Transverse colon (tissue), 4 donors: ENCODE measurements at regions not wholly inside any gene's neighbourhood (a gene's known extent, or its start where the extent isn't known, plus 50 kb on each side); places are given as distances from the start of the nearest gene placed in this dataset.
"Not testable (repeated sequence)": the region's sequence is repeated elsewhere in the genome, so short reads cannot be mapped to it uniquely, and the experiment has no call there.

Experiments used
- DNase-seq: peaks from one replicate; pipeline ENCODE4 v3.0.0-alpha.2; 2019
- H3K27ac ChIP-seq, 4 donors: fragments of 200-600 bp; sonication (generic); 2 replicates each; pipeline ENCODE4 v1.5.1; 2016 to 2018; ENCODE audit warnings: inconsistent platforms in 4 of 4
- H3K27me3 ChIP-seq: fragments of 200-600 bp; sonication (generic); 2 replicates; pipeline ENCODE4 v1.5.1; 2017; ENCODE audit warnings: inconsistent platforms
- H3K36me3 ChIP-seq, 4 donors: fragments of 200-600 bp; sonication (generic); 2 replicates each; pipeline ENCODE4 v1.5.1; 2017 to 2019; ENCODE audit warnings: inconsistent platforms in 4 of 4
- H3K4me1 ChIP-seq, 4 donors: fragments of 200-600 bp; sonication (generic); 2 replicates each; pipeline ENCODE4 v1.5.1; 2017 to 2020; ENCODE audit warnings: inconsistent platforms in 4 of 4
- H3K4me3 ChIP-seq, 4 donors: fragments of 200-600 bp; sonication (generic); 1 replicate in 1 of 4; 2 replicates in 3 of 4; pipeline versions ENCODE4 v1.5.1 to v1.6.1; 2017 to 2019; ENCODE audit warnings: inconsistent platforms in 4 of 4
- H3K9me3 ChIP-seq, 2 donors: fragments of 200-600 bp; sonication (generic); 2 replicates each; pipeline ENCODE4 v1.5.1; 2017 to 2019; ENCODE audit warnings: inconsistent platforms in 2 of 2
- EP300 ChIP-seq: sonication (generic); formaldehyde crosslinking; IDR thresholded peaks from one replicate; pipeline ENCODE4 v1.6.1; 2017; ENCODE audit warnings: antibody characterized with exemption, low read depth
- POLR2A ChIP-seq: fragments of 450-650 bp; IDR thresholded peaks from one replicate; pipeline ENCODE4 v1.6.1; 2016; ENCODE audit warnings: antibody characterized with exemption, mild to moderate bottlenecking, moderate library complexity
- POLR2AphosphoS5 ChIP-seq, 3 donors: sonication (generic); formaldehyde crosslinking; IDR thresholded peaks; one replicate each; pipeline ENCODE4 v1.6.1; 2016; ENCODE audit warnings: antibody characterized with exemption in 3 of 3
- WGBS, 2 donors: methylation state at CpG; one replicate each; pipeline ENCODE4 v1.1.5; 2018; ENCODE audit warnings: low coverage in 1 of 2; 5-methylcytosine and 5-hydroxymethylcytosine counted together
- in situ Hi-C, 4 donors: fragments of 200-750 bp; cut with MboI; loops; one replicate each; pipeline versions ENCODE4 v1.15.0 to v1.15.1; 2017; ENCODE audit warnings: low sequenced_read_pairs in 3 of 4, low pct_ligation_motif_present in 1 of 4, low pct_unique_long_range_greater_than_20kb in 1 of 4
- intact Hi-C: fragments of 100-400 bp; cut with DNase I; formaldehyde crosslinking; loops from one replicate; pipeline ENCODE4 v1.15.1; 2023; ENCODE audit warnings: low total_unique reads
- TF ChIP-seq, protein P1 (sequence below), 5 experiments: fragments of 200-600 bp in 3 of 5; fragments of 450-650 bp in 2 of 5; sonication (generic) in 3 of 5; IDR thresholded peaks; 1 replicate in 2 of 5; 2 replicates in 3 of 5; pipeline ENCODE4 v1.5.1; 2016 to 2017; ENCODE audit warnings: antibody characterized with exemption in 5 of 5, inconsistent platforms in 3 of 5, mild to moderate bottlenecking in 2 of 5, moderate library complexity in 1 of 5

DNA sequence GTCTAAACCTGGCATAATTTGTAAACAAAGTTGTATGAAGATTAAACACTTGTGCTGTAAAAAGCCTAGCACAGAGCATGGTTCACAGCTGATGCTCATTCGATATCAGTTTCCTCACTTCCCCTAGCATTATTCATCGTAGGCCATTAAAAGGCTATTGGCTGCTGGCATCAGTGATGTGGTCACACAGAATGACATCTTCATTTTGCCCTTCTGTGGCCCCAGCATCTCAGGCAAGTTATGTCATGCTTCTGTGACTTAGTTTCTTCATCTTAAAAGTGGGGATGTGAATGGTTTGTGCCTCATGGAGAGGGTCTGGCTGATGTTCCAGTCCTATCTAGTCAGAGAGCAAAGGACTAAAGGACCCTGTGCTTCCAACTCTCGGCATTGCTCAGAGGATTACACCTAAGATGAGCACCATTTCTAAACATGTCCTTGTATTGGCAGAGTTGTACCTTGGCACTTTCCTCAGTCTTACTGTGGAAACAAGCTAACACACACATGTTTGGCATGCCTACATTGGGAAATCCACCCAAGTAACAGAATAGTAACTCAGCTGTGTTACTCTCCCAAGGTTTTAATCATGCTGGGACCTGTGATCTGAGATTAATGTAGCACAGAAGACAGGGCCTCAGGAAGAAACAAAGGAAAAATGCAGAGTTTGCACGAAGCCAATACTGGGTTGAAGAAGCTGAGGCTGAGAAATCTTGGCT is 83.5 kb upstream of the OR9Q1 start:
- DNase-seq: no peak
- Histone ChIP-seq H3K9me3 (no peaks in the 10 kb centered on the region), H3K36me3 (no peaks in the 10 kb centered on the region), H3K27me3 (no peaks in the 10 kb centered on the region), H3K4me1 (no peaks in the 10 kb centered on the region), H3K27ac (no peak overlapping the region), H3K4me3 (no peak overlapping the region)
- TF ChIP-seq POLR2A: no peak
- no peak for TF ChIP-seq POLR2AphosphoS5 (IDR thresholded peaks at IDR 0.05)
- TF ChIP-seq EP300: no peak
- TF ChIP-seq, protein P1, sequence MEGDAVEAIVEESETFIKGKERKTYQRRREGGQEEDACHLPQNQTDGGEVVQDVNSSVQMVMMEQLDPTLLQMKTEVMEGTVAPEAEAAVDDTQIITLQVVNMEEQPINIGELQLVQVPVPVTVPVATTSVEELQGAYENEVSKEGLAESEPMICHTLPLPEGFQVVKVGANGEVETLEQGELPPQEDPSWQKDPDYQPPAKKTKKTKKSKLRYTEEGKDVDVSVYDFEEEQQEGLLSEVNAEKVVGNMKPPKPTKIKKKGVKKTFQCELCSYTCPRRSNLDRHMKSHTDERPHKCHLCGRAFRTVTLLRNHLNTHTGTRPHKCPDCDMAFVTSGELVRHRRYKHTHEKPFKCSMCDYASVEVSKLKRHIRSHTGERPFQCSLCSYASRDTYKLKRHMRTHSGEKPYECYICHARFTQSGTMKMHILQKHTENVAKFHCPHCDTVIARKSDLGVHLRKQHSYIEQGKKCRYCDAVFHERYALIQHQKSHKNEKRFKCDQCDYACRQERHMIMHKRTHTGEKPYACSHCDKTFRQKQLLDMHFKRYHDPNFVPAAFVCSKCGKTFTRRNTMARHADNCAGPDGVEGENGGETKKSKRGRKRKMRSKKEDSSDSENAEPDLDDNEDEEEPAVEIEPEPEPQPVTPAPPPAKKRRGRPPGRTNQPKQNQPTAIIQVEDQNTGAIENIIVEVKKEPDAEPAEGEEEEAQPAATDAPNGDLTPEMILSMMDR (IDR thresholded peaks at IDR 0.05): no peak
- in situ Hi-C loops (no loop called here), intact Hi-C loops (no loop called here)
- 73 to 84% methylated on average over 2 to 4 of the region's 4 CpGs for WGBS, 2 donors

DNA sequence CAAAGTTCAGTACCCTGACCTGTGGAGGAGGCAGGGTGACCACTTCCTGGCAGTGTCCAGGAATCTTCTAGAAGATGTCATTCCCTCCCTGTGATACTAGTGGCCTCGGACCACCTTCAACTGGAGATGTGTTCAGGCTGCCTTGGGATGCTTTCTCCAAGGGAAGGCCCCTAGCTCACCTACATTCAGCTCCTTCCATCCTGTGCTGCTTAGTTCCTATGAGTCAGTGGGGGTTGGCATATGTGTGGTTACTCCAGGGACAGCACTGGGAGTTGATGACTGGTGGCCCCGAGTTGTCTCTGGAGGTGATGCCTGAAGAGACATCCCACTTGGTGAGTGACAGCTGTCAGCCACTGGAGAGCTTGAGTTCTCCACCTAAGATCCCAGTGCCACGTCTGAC is 81.8 kb upstream of the OR9Q1 start:
- intact Hi-C loops: no loop called here
- WGBS, 2 donors: 75% methylated on average over 3 of the region's 3 CpGs; no CpG with 5 or more reads in 1 of the 2 donors
- no peaks in the 10 kb centered on the region for H3K36me3 ChIP-seq
- no peaks in the 10 kb centered on the region for H3K9me3 ChIP-seq
- H3K4me3 ChIP-seq: no peak overlapping the region
- no peaks in the 10 kb centered on the region for H3K4me1 ChIP-seq
- DNase-seq: no peak
- in situ Hi-C loops: no loop called here
- TF ChIP-seq, protein P1 (IDR thresholded peaks at IDR 0.05): no peak
- no peak for TF ChIP-seq POLR2A
- TF ChIP-seq EP300: no peak
- no peak for TF ChIP-seq POLR2AphosphoS5 (IDR thresholded peaks at IDR 0.05)
- no peaks in the 10 kb centered on the region for H3K27me3 ChIP-seq
- no peak overlapping the region for H3K27ac ChIP-seq

DNA sequence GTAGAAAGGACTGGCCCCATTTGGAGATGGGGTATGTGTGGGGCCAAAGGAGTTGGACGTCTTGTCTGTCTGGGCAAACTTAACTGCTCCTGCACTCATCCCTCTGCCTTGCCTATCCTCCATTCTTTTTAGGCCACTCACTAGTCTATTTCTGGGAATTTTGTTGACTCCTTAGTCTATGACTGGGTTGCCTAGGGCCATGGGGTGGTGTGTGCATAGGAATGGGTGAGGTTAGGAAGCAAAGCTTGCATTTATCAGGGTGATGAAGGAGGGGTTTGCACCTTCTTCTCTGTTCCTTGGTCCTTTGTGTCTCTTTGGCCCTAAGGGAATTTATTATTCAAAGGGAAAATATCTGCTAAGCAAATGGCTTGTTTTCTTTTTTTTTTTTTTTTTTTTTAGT is 80.9 kb upstream of the OR9Q1 start:
- no peak overlapping the region for H3K27ac ChIP-seq
- TF ChIP-seq POLR2AphosphoS5 (IDR thresholded peaks at IDR 0.05) (no peak), EP300 (no peak), POLR2A (no peak)
- TF ChIP-seq, protein P1 (IDR thresholded peaks at IDR 0.05): no peak
- in situ Hi-C loops: no loop called here

DNA sequence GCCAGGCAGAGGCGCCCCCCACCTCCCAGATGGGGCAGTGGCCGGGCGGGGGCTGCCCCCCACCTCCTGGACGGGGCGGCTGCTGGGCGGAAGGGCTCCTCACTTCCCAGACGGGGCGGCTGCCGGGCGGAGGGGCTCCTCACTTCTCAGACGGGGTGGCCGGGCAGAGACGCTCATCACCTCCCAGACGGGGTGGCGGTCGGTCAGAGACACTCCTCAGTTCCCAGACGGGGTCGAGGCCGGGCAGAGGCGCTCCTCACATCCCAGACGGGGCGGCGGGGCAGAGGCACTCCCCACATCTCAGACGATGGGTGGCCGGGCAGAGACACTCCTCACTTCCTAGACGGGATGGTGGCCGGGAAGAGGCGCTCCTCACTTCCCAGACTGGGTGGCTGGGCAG is 79.9 kb upstream of the OR9Q1 start:
- DNase-seq, in situ Hi-C loops: not testable (repeated sequence)

More for the DNA sequence above, 80.9 kb upstream of the OR9Q1 start:
- Histone ChIP-seq H3K4me3 (no peak overlapping the region), H3K4me1 (no peaks in the 10 kb centered on the region), H3K36me3 (no peaks in the 10 kb centered on the region), H3K27me3 (no peaks in the 10 kb centered on the region), H3K9me3 (no peaks in the 10 kb centered on the region)
- no peak for DNase-seq
- 68% methylated on average over 1 of the region's 1 CpG; no CpG with 5 or more reads in 1 of the 2 donors for WGBS, 2 donors
- intact Hi-C loops: no loop called here

DNA sequence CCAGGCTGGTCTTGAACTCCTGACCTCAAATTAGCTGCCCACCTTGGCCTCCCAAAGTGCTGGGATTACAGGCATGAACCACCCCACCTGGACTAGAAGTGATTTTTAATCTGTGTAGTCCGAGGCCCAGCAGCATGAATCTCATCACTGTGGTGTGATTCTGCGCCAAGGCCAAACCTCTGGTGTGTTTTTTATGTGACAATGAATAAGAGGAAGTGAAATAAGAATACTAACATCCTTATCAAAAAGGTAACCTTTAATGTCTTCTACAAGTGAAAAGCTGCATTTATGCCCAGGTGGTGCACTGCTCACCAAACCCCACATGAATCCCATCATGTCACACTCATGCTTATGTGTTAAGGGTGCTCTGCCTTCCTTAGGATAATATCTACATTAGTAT is 77.1 kb upstream of the OR9Q1 start:
- H3K4me1 ChIP-seq: no peaks in the 10 kb centered on the region
- H3K9me3 ChIP-seq: no peaks in the 10 kb centered on the region
- in situ Hi-C loops (no loop called here), intact Hi-C loops (no loop called here)
- H3K36me3 ChIP-seq: no peaks in the 10 kb centered on the region
- H3K27me3 ChIP-seq: no peaks in the 10 kb centered on the region
- no peak overlapping the region for H3K4me3 ChIP-seq
- TF ChIP-seq POLR2AphosphoS5 (IDR thresholded peaks at IDR 0.05) (no peak), EP300 (no peak), POLR2A (no peak)
- TF ChIP-seq, protein P1 (IDR thresholded peaks at IDR 0.05): no peak
- 72 to 86% methylated on average over 1 to 2 of the region's 2 CpGs for WGBS, 2 donors
- no peak overlapping the region for H3K27ac ChIP-seq
- DNase-seq: no peak

More for the DNA sequence above, 79.9 kb upstream of the OR9Q1 start:
- WGBS, 2 donors: 89% methylated on average over 28 of the region's 28 CpGs; no CpG with 5 or more reads in 1 of the 2 donors
- H3K27ac ChIP-seq, H3K27me3 ChIP-seq, H3K4me1 ChIP-seq, H3K36me3 ChIP-seq, H3K4me3 ChIP-seq, H3K9me3 ChIP-seq, intact Hi-C loops: not testable (repeated sequence)
